NT2/D1 (cell line): ENCODE measurements at regions not wholly inside any gene's neighbourhood (a gene's known extent, or its start where the extent isn't known, plus 50 kb on each side); places are given as distances from the start of the nearest gene placed in this dataset.

ENCODE experiments used
- SUZ12 ChIP-seq: IDR thresholded peaks from 2 replicates; pipeline ENCODE4 v1.6.1; 2011; ENCODE audit not compliant: insufficient read length, insufficient read depth; ENCODE audit errors: extremely low read depth
- YY1 ChIP-seq: IDR thresholded peaks from 2 replicates; pipeline ENCODE4 v1.6.1; 2011; ENCODE audit not compliant: insufficient read length, insufficient read depth
- ZNF274 ChIP-seq: IDR thresholded peaks from 2 replicates; pipeline ENCODE4 v1.6.1; 2011; ENCODE audit warnings: mild to moderate bottlenecking, low read depth, low read length

DNA sequence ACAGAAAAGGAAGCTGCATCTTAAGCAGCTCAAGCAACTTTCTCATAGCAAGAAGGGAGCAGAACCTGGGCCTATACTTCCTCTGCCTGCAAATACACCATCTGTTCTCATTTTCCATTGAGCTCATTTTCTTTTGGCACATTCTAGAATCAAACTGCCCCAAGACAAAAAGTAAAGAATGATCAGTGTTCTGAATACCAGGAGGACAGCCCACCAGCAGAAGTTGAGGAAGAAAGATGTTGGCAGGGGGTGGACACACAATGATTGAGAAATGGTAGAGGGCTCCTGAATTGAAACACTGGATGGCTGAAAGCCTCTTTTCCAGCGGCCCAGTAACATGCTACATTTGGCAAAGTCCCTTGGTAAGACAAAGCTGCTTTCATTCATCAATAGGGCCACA, 171.8 kb downstream of the MED10 start:
- TF ChIP-seq ZNF274 (no peak), YY1 (no peak), SUZ12 (no peak)
